Activated CD4-positive, alpha-beta T cell treated with anti-CD3 and anti-CD28 coated beads for 1 hour (primary cell): ENCODE measurements at regions not wholly inside any gene's neighbourhood (a gene's known extent, or its start where the extent isn't known, plus 50 kb on each side); places are given as distances from the start of the nearest gene placed in this dataset.

Experiments used
- DNase-seq: peaks from one replicate; pipeline ENCODE4 v3.0.0-alpha.2; 2020

DNA sequence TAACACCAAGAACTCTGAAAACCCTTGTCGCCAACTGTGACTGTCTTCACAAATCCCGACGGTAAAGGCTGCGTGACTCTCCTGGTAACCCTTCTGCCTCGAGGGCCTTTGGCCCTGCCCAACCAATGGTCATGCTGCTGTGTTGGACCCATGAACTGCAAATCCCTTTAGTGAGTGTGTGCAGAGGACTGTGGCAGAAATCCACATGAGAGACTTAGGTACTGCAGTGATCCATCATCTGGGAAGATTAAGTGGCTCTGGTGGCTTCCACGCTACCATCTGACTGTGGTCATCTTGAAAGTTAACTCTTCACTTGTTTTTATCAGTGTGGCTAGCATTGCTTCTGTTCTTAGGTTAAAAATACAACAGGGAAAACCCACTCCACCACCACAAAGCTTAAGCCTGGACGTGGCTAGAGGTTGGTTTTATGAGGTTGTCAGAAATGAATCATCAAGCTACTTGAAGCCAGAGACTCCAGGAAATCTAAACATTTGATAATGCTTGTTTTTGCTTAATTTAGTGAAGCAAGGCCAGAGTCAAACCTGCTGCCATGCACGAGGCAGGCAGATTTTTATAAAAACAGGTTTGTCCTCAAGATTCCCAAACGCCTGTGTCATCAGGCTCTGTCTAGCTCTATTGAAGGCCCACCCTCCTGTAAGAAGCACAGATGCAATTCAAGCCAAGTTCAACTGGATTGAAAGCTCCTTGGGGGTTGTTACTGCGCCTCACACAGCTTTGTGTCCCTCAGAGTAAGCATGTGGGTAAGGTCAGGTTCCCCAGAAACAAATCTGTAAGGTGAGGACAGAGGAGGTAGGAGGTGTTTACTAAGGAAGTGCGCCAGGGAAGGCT is 52.7 kb upstream of the ERCC6L2 start:
- DNase-seq = no peak

DNA sequence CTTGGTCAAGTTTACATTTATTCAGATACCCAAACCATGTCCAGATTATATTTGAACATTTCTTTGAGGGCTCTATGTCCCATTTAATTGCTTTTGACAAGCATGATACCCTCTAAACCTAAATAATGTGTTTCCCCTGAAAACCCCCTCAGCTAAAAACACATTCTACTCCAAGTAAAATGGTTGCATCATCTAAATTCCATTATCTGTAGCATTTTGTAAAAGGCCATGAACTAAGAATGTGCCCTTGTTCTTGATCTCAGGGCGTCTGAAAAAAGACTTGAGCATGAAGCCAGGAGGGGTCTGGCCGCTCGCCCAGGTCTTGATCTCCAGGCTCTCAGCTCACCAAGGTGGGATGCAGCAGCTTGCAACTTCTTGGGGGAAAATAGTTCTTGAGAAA is 53.5 kb upstream of the ERCC6L2 start:
- no peak for DNase-seq

DNA sequence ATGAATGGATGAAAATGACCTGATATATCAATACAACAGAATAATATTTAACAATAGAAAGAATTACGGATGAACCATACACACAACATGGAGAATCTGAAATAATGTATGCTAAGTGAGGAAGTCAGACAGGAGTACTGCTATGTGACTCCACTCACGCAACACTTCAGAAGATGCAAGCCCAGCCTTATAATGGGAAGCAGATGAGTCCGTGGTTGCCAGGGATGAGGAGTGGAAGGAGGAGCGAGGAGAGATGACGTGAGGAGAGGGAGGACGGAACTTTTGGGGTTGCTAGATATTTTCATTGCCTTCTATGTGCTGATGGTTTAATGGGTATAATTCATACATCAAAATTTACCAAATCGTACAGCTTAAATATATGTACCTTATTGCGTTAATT is 55.4 kb upstream of the ERCC6L2 start:
- DNase-seq = no peak

DNA sequence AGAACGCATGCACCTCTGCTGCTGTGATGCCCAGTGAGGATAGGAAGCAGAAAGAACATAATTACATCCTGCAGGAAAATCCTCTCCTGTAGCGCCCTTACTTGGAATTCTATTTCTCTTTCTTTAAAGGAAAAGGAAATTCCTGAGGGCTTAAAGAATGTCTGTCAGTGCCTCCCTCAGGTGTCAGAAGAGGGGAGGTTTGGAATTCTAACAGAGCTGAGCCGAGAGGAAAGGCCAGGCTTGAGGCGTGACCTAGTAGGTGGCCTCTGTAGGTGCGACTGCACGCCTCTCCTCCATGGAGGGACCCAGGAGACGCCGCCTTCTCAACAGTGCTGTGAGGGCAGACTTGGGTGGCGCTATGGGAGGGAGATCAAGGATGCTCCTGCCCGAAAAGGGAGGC is 55.9 kb upstream of the ERCC6L2 start:
- no peak for DNase-seq

DNA sequence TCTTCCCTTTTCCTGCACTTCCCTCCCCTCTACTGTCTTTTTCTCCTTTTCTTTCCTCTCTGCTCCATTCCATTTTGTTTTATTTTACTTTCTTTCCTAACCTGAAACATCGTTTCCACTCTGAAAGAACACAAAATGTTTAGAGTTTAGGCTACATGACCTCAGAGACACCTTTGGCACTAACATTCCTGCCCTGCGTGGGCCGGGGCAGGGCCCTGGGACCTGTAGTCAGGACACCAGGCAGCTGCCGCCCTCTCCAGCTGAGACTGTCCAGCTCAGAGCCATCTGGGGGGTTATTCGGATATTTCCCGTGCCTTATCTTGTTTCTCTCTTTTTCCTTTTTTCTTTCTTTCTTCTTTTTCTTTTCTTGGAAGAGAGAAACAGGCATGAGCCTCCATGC is 58.3 kb upstream of the ERCC6L2 start:
- no peak for DNase-seq

DNA sequence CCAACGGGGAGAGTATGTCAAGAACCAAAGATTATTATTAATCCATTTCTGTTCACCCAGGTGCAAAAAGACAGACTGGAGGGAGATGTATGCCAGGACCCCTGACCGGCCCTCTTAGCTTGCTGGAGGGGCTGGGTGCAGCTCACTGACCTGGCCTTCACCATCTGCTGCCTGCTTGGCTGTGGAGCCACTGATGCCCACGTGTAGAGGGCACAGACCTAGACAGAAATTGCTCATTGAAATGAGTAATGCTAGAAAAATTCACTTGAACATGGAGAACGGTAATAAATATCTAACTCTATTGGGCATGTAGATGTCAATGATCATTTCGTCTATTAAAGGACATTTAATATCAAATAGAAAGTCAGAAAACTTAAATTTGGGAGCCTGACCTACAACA is 58.8 kb upstream of the ERCC6L2 start:
- no peak for DNase-seq

DNA sequence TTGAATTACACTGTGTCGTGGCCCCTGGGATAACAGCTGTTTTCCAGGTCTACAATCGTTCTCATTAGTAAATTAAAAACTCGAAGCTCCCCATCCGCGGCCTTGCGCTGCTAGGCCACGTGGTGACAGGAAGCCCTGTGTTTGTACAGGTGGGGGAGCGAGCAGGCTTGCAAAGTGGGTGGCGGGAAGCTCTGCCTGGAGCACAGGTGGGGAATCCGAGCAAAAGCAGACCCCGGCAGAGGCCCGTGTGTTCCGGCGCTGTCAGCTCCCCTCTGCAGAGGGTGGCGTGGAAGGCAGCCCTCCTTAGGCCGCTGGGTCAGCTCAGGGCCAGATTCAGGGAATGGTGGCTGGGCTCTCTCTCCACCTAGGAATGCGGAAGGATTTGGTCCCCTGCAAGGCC is 59.5 kb upstream of the ERCC6L2 start:
- DNase-seq = no peak

DNA sequence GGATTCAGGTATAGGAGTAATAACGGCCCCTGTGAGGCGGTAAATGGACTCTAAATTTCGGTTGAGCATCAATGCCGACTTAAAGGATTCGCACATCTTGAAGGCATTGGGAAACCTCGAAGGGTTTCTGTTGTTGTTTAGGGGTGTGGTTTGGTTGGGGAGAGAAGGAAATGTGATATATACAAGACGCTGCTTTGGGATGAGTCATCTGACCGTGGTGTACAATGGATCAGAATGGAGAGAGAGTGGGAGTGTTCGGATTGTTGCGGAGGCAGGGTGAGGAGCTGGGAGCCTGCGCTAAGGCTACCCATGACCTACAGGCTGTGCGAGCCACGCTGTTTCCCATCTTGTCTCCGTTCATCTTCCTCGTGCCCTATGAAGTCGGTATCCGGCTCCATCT is 60.4 kb upstream of the ERCC6L2 start:
- no peak for DNase-seq

DNA sequence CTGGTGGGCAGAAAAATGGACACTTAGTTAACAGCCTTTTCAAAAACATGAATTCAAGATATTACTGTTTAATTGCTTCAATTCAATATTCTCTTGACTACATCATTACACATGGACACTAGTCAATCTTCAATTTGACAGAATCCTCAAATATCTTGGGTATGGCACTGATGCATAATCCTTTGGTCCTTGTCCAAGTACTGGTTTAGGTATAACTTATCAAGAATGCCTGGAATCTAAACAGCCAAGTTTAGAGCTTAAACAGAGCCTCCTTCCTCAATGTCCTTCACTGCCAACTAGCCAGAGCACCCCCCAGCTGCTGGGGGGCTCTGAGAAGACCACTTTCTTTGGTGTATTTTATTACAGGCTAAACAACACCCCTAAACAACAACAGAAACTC is 61.6 kb upstream of the ERCC6L2 start:
- no peak for DNase-seq

DNA sequence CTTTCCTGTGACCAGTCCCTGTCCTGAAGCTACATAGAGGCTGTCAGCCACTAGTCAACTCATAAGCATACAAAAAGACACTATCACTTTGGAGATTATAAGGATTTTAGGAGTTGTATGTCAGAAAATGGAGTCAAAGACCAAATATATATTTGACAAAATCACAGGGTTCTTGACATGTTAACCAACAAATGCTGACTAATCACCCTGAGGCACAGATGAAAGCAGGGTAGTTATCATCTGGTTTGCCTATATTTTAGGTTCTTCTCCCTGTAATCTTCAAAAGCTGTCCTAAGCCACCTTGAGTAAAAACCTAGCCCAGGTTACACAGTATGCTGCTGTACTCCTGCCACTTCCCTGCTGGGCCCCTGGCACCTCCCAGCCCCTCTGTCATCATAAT is 64.7 kb upstream of the ERCC6L2 start:
- no peak for DNase-seq

DNA sequence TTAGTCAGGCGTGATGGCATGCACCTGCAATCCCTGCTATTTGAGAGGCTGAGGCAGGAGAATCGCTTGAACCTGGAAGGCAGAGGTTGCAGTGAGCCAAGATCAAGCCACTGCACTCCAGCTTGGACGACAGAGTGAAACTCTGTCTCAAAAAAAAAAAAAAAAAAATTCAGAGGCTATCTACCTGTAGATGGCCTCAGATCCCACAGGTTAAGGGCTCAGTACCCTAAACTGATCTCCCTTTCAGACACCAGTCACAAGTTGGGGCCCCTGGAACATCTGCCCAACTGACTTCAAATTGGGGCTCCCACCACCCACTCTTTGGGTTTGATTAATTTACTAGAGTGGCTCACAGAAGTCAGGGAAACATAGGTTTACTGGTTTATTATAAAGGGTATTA is 65.4 kb upstream of the ERCC6L2 start:
- no peak for DNase-seq

DNA sequence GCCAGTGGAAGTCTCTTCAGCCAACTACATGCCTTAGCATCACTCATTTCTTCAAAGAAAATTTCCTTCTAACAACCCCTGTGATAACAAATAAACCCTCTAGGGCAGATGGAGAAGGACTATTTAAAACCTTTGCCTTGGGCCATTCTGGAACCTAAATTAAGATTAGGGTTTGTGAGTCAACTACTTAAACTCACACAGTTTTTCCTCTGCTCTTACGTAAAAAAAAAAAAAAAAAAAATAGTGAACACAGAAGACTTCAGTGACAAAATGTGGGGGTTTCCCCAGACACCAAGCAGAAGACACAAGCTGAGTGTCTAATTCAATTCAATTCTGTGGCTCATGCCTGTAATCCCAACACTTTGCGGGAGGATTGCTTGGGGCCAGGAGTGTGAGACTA is 65.8 kb upstream of the ERCC6L2 start:
- no peak for DNase-seq

DNA sequence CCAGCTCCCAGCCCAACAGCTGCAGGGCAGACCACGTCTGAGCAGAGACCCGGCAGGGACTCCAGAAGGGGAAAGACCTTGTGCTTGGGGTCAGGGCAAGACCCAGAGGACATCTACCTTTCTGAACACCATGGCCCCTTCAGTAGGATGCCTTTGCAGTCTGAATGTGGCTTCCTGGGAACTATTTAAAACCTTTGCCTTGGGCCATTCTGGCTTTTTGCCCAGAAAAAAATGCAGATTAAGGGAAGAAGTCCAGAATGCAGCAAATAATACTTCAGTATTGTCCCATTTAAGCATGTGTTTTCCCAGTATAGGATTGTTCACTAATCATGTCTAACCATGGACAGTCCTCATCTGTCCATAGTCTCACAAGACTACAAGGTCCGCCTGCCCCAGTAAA is 67.5 kb upstream of the ERCC6L2 start:
- no peak for DNase-seq

DNA sequence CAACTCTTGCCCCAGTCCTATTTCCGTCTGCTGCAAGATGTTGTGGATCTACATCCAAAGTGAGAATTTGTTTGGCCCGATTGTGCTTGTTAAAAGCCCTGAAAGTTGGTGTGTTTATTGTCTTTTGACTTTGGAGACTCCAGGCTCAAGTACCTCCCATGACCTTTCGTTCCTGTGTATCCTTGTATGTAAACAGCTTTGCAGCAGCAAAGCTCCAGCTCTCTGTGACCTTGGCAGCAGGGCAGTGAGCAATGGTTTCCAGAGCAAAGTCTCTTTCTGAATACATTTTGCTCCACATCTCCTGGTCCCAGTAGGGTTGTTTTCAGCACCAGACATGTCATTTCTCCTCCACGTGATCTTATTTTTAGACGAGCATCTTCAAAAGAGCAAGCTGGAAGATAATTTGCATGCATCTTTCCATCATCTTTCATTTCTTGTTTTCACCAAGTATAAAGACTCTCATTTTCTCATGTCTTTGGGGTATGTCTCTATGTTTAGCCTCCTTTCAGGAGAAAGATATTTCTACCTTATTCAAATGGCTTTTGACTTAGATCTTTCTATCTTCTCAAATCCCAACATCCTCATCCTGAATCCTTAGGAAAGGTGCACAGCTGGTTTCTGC is 68.1 kb upstream of the ERCC6L2 start:
- no peak for DNase-seq

DNA sequence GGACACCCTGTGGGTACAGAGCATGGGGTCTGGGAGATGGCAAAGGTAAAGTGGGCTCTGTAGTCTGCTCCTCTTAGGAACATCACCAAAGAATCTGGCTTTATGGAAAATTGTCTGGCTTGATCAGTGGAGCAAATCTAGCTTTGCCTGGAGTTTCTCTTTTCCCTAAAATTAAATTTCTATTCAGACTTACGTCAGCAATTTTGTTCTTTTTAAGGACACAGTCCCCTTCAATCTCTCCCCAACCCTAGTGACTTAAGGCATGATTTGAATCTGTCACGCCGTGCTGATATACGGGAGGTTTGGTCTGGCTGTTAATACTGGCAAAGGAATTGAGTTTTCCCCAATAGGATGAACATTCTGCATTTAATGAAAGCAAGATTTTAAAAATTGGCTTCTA is 72.3 kb upstream of the ERCC6L2 start:
- no peak for DNase-seq

DNA sequence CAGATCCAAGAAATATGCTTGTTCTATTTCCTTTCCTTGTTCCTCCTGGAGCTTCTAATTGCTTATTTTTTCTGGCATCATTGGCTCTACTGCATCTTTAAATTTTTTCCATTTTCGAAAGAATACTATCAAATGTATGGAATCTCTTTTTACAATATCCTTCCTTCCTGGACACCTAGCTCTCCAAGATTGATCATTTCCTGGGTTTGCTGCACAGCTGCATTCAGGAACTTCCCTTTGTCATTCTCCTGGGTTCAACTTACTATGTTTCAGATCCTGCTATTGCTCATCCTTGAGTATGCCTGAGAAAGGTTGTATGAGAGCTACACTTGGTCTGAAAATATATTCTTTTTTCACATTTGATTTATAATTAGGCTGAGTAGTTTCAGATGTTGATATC is 73.7 kb upstream of the ERCC6L2 start:
- DNase-seq = no peak

DNA sequence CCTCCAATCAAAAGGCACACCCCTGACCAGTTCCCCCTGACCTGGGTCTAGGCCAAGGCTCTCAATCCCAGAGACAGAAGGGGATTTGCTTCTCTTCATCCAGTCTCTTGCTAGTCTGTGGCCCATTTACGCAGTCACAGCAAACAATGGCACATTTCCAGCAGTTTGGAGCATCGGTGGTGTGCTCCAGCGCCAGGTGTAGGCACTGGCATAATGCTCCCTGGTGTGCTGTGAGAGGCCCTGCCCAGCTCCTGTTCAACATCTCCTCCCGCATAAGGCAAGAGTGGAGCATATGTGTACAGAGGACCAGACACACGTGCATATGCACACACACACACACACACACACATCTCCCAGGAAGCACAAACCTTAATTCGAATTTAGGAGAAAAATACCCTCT is 79.5 kb upstream of the ERCC6L2 start:
- DNase-seq = no peak

DNA sequence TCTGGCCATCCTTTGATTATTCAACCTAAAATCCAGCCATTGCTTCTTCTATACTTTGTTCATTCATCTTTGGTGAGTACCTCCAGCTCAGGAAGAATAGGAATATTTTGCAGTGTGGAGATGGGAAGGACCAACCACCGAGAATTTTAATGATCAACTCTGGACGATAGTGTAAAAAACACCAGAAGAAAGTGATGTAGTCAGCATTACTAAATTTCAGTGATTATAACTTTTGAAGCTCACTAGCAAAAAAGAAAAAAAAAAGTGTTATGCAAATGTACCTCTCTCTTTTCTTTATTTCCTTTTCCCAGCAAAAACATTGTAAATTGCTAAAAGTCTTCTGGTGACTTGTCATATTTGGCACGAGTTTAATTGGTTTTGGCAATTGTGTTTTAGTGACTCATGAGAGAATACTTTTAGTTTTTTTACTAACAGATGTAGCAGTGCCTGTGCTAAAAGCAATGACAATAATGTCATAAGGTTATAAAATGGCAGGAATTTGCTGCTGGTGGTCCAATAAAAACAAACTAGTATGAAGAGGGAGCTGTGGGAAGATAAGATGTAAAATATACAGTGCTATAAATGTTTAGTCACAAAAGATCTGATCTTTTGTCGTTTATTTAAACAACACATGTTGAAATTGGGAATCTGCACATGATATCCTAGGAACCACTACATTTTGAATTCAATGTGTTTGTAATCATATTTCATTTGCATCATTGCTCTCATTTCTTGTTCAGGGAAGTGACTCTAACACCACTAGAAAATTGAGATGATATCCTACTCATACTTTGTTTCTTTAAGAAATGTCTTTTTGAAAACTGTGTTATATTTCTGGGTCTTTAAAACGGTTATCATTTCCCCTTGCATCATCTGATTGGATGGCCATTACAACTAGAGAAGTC is 81.3 kb upstream of the ERCC6L2 start:
- DNase-seq = no peak

DNA sequence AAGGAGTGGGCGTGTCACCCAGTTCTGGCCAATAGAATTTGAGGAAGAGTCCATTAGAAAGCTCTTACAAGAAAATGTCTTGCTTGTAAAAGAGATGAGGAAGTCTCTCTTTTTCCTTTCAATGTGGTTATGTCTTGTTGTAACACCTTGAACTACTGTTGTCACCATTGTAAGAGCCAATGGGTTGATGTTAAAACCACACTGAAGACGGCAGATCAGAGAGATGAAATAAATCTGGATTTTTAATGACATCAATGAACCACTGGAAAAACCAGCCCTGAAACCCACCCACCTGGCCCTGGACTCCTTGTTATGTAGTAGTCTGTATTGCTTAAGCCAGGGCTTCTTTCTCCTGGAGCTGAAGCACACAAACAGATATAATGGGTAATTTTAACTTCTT is 83.8 kb upstream of the ERCC6L2 start:
- no peak for DNase-seq

DNA sequence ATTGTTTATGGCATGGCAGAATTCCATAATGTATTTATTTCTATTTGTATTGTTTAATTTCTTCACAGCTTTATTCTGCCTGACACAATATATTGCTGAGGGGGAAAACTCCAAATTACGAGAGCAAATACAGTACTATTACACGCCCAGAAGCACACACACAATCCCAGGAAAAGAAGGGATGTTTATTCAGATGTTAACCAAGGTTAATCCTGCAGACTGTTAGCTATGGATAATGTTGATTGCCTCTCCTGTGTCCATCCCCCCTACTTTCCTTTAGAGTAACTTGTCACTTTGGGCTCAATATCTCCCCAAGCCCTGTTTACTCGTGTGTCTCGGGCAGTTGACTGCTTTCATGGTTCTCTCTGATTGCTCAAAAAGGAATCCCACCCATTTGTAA is 84.2 kb upstream of the ERCC6L2 start:
- DNase-seq = no peak

DNA sequence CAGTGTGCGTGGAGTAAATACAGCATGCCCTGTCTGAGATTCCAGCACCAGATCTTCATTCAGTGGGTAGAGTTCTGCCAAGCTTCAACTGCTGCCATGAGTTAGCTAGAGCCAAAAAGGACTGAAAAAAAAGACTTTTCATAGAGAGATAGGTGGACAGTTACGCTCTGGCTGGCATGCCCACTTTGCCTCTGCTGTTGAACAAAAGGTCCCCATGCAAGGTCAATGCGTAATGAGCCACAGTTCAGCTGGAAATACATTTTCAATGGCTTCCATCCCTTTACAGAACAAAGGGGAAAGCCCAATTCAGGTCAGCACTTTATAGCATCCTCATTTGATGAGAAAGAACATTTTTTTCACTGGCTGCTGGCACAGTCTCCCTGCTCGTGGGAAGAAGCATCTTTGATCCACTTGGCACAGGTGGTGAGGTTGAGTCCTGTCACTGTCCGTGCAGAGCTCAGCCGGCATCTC is 86.9 kb upstream of the ERCC6L2 start:
- no peak for DNase-seq

DNA sequence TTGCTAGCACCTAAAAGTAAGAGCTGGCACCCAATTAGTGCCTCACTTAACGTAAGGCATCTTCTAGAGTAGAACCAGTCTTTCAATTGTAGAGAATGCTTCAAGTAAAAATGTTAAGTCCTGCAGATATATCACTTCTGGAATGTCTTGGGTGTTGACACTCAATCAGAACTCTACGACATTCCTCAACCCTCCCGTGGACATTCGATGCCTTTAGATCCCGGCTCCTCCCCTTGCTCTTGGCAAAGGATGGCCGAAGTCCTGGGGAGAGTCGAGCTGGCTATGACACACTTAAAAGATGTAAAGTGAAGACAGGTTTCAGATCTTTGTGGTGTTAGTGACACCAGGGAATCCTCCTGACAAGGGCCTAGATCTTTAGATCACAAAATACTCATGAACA is 87.5 kb upstream of the ERCC6L2 start:
- no peak for DNase-seq

DNA sequence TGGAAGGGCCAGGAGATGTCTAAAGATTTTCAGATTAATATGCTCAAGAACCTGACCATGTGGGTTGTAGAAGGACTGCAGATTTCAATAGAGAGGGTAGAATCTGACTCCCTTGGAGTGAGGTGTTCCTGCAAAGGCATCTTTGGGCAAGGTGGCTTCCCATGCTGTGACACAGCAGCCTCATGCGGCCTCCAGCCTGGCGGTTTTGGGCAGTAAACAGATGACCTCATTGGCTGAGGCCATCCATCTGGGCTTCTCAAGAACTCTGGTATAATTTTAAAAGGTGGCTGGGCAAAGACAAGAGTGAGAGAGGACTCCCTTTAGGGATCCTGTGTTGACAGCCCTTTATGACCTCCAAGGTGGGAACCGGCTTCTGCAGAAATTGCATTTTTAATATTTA is 90.3 kb upstream of the ERCC6L2 start:
- DNase-seq = no peak

DNA sequence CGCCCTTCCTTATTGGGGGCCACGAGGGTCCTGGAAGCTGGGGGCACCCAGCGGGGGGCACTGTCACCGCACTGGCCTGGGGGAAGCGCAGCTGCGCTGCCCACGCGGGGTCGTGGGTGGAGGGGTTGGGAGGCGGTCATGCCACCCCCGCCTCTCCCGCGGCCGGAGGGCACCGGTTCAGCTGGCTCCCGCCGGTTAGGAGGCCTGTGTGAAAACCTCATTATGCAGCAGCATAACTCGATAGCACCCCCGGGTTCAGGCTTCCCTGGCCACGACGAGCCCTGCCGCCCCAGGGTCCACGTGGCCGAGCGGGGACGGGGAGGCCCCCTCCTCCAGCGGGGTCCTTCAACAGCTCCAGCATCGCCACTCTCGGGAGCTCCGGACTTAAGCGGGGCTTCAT is 91.2 kb upstream of the ERCC6L2 start:
- no peak for DNase-seq
